IMR-90 (cell line): ENCODE measurements at regions not wholly inside any gene's neighbourhood (a gene's known extent, or its start where the extent isn't known, plus 50 kb on each side); places are given as distances from the start of the nearest gene placed in this dataset.

Experiments
- ATAC-seq: fragments of 200-7000 bp; cut with Tn5 transposase; 2 replicates; pipeline ENCODE4 v1.9.1; 2020; ENCODE audit warnings: low read depth, mild to moderate bottlenecking, moderate library complexity
- BruUV-seq: library from RNA; stranded (reverse); fragments of 400-500 nt; replicated peaks from 2 replicates; lab custom pipeline; 2021; lab: Mats Ljungman, UMichigan
- CTCF ChIA-PET: fragments of 300-600 bp; formaldehyde crosslinking; extraction: SDS; loops from one replicate; lab custom pipeline; 2021; ENCODE audit warnings: antibody characterized with exemption; lab: Yijun Ruan, JAX
- POLR2A ChIA-PET: fragments of 300-600 bp; sonication (Branson Sonifier 250); formaldehyde crosslinking; loops from one replicate; lab custom pipeline; 2022; ENCODE audit warnings: antibody characterized with exemption; ENCODE audit not compliant: unreplicated experiment; lab: Charles Lee
- DNase-seq: peaks from one replicate; pipeline ENCODE4 v3.0.0; 2013
- H2AFZ ChIP-seq: replicated peaks from 2 replicates; pipeline ENCODE3; 2013; ENCODE audit warnings: low read length, mild to moderate bottlenecking; ENCODE audit not compliant: poor library complexity
- H2AK5ac ChIP-seq: 2 replicates; pipeline ENCODE4 v1.6.1; 2013; ENCODE audit warnings: low read depth, low read length, inconsistent platforms
- H2AK9ac ChIP-seq: replicated peaks from 2 replicates; pipeline ENCODE3; 2013; ENCODE audit warnings: mild to moderate bottlenecking, low read depth, low read length, moderate library complexity; ENCODE audit not compliant: poor library complexity
- H2BK120ac ChIP-seq: 2 replicates; pipeline ENCODE4 v1.6.1; 2013; ENCODE audit warnings: low read depth, low read length, inconsistent platforms
- H2BK15ac ChIP-seq: 3 replicates; pipeline ENCODE4 v1.6.1; 2013; ENCODE audit warnings: low read depth, low read length, inconsistent platforms
- H2BK20ac ChIP-seq: 2 replicates; pipeline ENCODE4 v1.6.1; 2013; ENCODE audit warnings: low read depth, mild to moderate bottlenecking, inconsistent platforms, low read length, moderate library complexity
- H2BK5ac ChIP-seq: 2 replicates; pipeline ENCODE4 v1.6.1; 2013; ENCODE audit warnings: mild to moderate bottlenecking, low read depth, low read length, inconsistent platforms; ENCODE audit not compliant: poor library complexity, severe bottlenecking
- H3K14ac ChIP-seq: replicated peaks from 2 replicates; pipeline ENCODE4 v1.6.1; 2013; ENCODE audit warnings: low read depth, low read length, inconsistent platforms
- H3K18ac ChIP-seq: 2 replicates; pipeline ENCODE4 v1.6.1; 2013; ENCODE audit warnings: low read depth, low read length, control low read depth
- H3K23ac ChIP-seq: 2 replicates; pipeline ENCODE4 v1.6.1; 2013; ENCODE audit warnings: low read depth, low read length, inconsistent platforms
- H3K27ac ChIP-seq: 2 replicates; pipeline ENCODE4 v1.5.1; 2013; ENCODE audit warnings: mild to moderate bottlenecking, control low read depth, low read length; ENCODE audit not compliant: insufficient read depth
- H3K27me3 ChIP-seq: 2 replicates; pipeline ENCODE4 v1.6.1; 2013; ENCODE audit warnings: low read length; ENCODE audit not compliant: control insufficient read depth, insufficient read depth
- H3K36me3 ChIP-seq: 2 replicates; pipeline ENCODE4 v1.6.1; 2013; ENCODE audit warnings: low read length, mixed read lengths; ENCODE audit not compliant: control insufficient read depth, insufficient read depth
- H3K4ac ChIP-seq: 2 replicates; pipeline ENCODE4 v1.6.1; 2013; ENCODE audit warnings: low read depth, low read length, inconsistent platforms
- H3K4me1 ChIP-seq: 2 replicates; pipeline ENCODE4 v1.6.1; 2013; ENCODE audit warnings: low read length, mixed read lengths; ENCODE audit not compliant: control insufficient read depth, insufficient read depth
- H3K4me2 ChIP-seq: 2 replicates; pipeline ENCODE4 v1.6.1; 2013; ENCODE audit warnings: low read depth, mild to moderate bottlenecking, control low read depth, low read length, moderate library complexity
- H3K4me3 ChIP-seq: 2 replicates; pipeline ENCODE4 v1.5.1; 2013; ENCODE audit warnings: low read depth, mild to moderate bottlenecking, control low read depth, low read length, moderate library complexity; ENCODE audit not compliant: insufficient read depth
- H3K56ac ChIP-seq: 2 replicates; pipeline ENCODE4 v1.6.1; 2013; ENCODE audit warnings: low read length, inconsistent platforms; ENCODE audit not compliant: insufficient read depth; ENCODE audit errors: extremely low read depth
- H3K79me1 ChIP-seq, 2 experiments: 2 replicates each; pipeline ENCODE4 v1.6.1; 2013; ENCODE audit warnings: low read length in 2 of 2, inconsistent platforms in 1 of 2, low read depth in 1 of 2
- H3K9ac ChIP-seq: 2 replicates; pipeline ENCODE4 v1.6.1; 2013; ENCODE audit warnings: low read depth, low read length, control low read depth
- H3K9me1 ChIP-seq: 2 replicates; pipeline ENCODE4 v1.6.1; 2013; ENCODE audit warnings: low read length, inconsistent platforms; ENCODE audit not compliant: insufficient read depth
- H3K9me3 ChIP-seq: 2 replicates; pipeline ENCODE4 v1.6.1; 2013; ENCODE audit warnings: low read length; ENCODE audit not compliant: control insufficient read depth, insufficient read depth
- H4K20me1 ChIP-seq: 2 replicates; pipeline ENCODE4 v1.6.1; 2013; ENCODE audit warnings: low read length, inconsistent platforms; ENCODE audit not compliant: insufficient read depth
- H4K5ac ChIP-seq: 2 replicates; pipeline ENCODE4 v1.6.1; 2013; ENCODE audit warnings: mild to moderate bottlenecking, low read depth, low read length, control low read depth
- H4K8ac ChIP-seq, 2 experiments: 2 replicates each; pipeline ENCODE4 v1.6.1; 2013; ENCODE audit warnings: low read depth in 2 of 2, low read length in 2 of 2, control low read depth in 1 of 2, inconsistent platforms in 1 of 2
- H4K91ac ChIP-seq: 2 replicates; pipeline ENCODE4 v1.6.1; 2013; ENCODE audit warnings: low read depth, low read length, inconsistent platforms; ENCODE audit not compliant: insufficient read depth
- CHD1 ChIP-seq: IDR thresholded peaks from 2 replicates; pipeline ENCODE4 v1.6.1; 2012; ENCODE audit warnings: low read depth, low read length, improper control_type of control experiment
- FOS ChIP-seq: fragments of 150-350 bp; IDR thresholded peaks from 2 replicates; pipeline ENCODE4 v1.6.1; 2016; ENCODE audit warnings: low read depth, low read length
- MAZ ChIP-seq: IDR thresholded peaks from 2 replicates; pipeline ENCODE4 v1.6.1; 2012; ENCODE audit warnings: low read depth, mild to moderate bottlenecking, low read length, improper control_type of control experiment, moderate library complexity, borderline replicate concordance
- MXI1 ChIP-seq: IDR thresholded peaks from 2 replicates; pipeline ENCODE4 v1.6.1; 2012; ENCODE audit warnings: low read depth, mild to moderate bottlenecking, low read length, moderate library complexity, borderline replicate concordance
- NFE2L2 ChIP-seq: fragments of 150-350 bp; IDR thresholded peaks from 2 replicates; pipeline ENCODE4 v1.6.1; 2016; ENCODE audit warnings: low read depth, mild to moderate bottlenecking, low read length
- POLR2A ChIP-seq: IDR thresholded peaks from 2 replicates; pipeline ENCODE4 v1.6.1; 2012; ENCODE audit warnings: mild to moderate bottlenecking, low read depth, low read length
- USF2 ChIP-seq: fragments of 150-350 bp; IDR thresholded peaks from 2 replicates; pipeline ENCODE4 v1.6.1; 2017; ENCODE audit warnings: mild to moderate bottlenecking, antibody characterized with exemption, low read length, low read depth
- WGBS, 2 experiments: methylation state at CpG; one replicate each; pipeline versions ENCODE4 v1.1.5 to v1.1.7; 2013; ENCODE audit warnings: missing lambda C conversion rate in 2 of 2; ENCODE audit not compliant: insufficient read length in 1 of 2; ENCODE audit errors: extremely low coverage in 2 of 2; 5-methylcytosine and 5-hydroxymethylcytosine counted together
- dilution Hi-C: fragments of 300-500 bp; cut with HindIII; formaldehyde crosslinking; loops from one replicate; pipeline ENCODE4 v1.14.3; 2018; ENCODE audit warnings: low sequenced_read_pairs; ENCODE audit not compliant: unreplicated experiment
- in situ Hi-C: fragments of 300-500 bp; cut with MboI; formaldehyde crosslinking; loops from 3 replicates; pipeline ENCODE4 v1.14.3; 2019; ENCODE audit warnings: low sequenced_read_pairs, inconsistent platforms, mixed read lengths
- intact Hi-C: fragments of 100-400 bp; cut with micrococcal nuclease; formaldehyde crosslinking; loops from 2 replicates; pipeline ENCODE4 v1.10.0; 2022

DNA sequence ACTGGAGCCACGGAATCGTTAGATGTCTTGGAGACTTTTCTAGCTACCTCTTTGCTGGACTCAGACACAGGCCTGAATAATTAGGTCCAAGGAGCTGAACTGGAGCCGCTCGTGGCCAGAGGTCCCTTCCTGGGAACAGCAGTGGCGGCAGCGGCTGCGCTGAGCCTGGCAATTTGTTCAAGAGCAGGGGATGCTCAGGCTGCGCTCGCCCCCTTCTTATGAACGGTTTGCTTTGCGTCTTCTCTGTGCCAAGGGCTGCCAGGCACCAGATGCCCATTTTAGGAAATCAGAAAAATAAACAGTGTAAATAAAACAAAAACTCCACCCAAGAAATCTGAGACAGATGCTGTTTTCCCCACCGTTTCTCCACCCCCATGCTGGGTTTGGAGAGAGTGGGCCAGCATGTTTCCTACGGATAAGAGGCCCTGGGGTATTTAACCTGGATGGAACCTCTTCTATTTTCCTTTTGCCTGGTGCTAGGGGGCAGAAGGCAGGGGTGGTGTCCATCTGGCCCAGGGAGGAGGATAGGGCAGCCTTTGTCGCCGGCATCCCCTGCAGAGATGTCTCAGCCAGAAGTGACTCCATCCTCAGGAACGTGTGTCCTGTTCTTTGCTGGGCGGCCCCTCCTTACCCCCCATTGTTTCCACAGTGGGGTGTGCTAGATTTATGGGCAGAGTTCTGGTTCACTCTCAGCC is 163.4 kb downstream of the SEC14L1 start (continued):
- no peak for TF ChIP-seq CHD1

DNA sequence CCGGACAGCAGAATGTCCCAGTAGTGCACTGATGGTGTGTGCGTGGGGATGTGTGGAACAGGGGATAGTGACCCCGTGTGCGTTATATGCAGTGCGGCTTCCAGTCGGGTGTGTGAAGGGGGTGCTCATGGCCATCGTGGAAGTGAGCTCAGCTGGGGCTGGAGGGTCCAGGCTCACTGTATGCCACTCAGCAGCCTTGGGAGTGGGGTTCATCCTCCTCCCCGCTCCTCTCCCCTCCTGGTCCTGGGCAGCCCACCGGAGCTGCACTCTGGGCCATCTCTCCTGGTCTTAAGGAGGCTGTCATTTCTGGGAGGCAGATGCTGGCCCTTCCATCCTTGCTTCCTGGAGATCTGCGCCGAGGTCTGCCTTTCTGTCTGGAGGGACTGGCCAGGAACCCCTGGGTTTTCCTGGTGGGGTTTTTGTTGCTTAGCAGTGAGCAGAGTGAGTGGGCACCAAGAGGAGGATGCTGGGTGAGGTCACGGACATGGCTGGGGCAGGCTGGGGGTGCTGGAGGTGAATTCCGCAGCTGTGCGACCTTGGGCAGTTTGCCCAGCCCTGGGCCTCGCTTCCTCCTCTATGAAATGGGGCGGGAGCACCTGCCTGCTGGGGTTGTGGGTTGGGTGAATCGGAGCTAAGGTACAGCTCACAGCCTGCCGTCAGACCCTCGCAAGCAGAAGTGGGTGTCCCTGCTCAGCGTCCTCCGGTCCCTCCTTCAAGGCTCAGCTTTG is 164.1 kb downstream of the SEC14L1 start:
- H2BK120ac ChIP-seq = peak overlapping the region; percentile 78
- peak overlapping the region; percentile 86; the same call in 2 of the 3 replicates for H2BK15ac ChIP-seq
- H4K8ac ChIP-seq = peak overlapping the region; percentile 83 to 92
- H3K27me3 ChIP-seq = no peaks in the 10 kb centered on the region
- dilution Hi-C loops = no loop called here
- H2AFZ ChIP-seq = peak overlapping the region; percentile 65
- peak overlapping the region; percentile 99 for H2AK5ac ChIP-seq
- CTCF ChIA-PET = no interaction called here
- H3K36me3 ChIP-seq = no peaks in the 10 kb centered on the region
- H3K27ac ChIP-seq = peak overlapping the region; percentile 83
- H3K23ac ChIP-seq = peak overlapping the region; percentile 74
- H3K9me1 ChIP-seq = peaks cover 36% of the 10 kb centered on the region
- no peak for DNase-seq
- no peak for TF ChIP-seq NFE2L2
- no peak for TF ChIP-seq USF2
- no peak for TF ChIP-seq MAZ
- TF ChIP-seq MXI1 = no peak
- no peak for TF ChIP-seq FOS
- TF ChIP-seq POLR2A = no peak
- POLR2A ChIA-PET = no interaction called here
- peak overlapping the region; percentile 55; the same call in 1 of the 2 replicates for H3K56ac ChIP-seq
- no TSS peak for BruUV-seq
- H3K4me1 ChIP-seq = peaks cover 23% of the 10 kb centered on the region
- H2BK5ac ChIP-seq = peak overlapping the region; percentile 80
- peak overlapping the region; percentile 4; the same call in 1 of the 2 replicates for H3K4me2 ChIP-seq
- peak overlapping the region; percentile 83 for H2AK9ac ChIP-seq
- ATAC-seq = no peak
- peaks cover 14 to 72% of the 10 kb centered on the region in 2 experiments; a peak in 3 of 4 replicates for H3K79me1 ChIP-seq
- no peaks in the 10 kb centered on the region for H4K20me1 ChIP-seq
- peak overlapping the region; percentile 95 for H3K14ac ChIP-seq
- no peaks in the 10 kb centered on the region for H3K9me3 ChIP-seq
- H4K91ac ChIP-seq = peak overlapping the region; percentile 74
- intact Hi-C loops = no loop called here
- H3K4ac ChIP-seq = peak overlapping the region; percentile 98
- in situ Hi-C loops = no loop called here
- peak overlapping the region; percentile 35 for H4K5ac ChIP-seq
- peak overlapping the region; percentile 81 for H2BK20ac ChIP-seq
- H3K9ac ChIP-seq = peak overlapping the region; percentile 32; the same call in 1 of the 2 replicates
- peak overlapping the region; percentile 14 for H3K18ac ChIP-seq
- H3K4me3 ChIP-seq = no peak overlapping the region
- 78% methylated on average over 10 of the region's 21 CpGs; no CpG with 5 or more reads in 1 of the 2 experiments for WGBS, 2 experiments
